ENCODE measurements at regions not wholly inside any gene's neighbourhood (a gene's known extent, or its start where the extent isn't known, plus 50 kb on each side); places are given as distances from the start of the nearest gene placed in this dataset.

GRCh38 chr6:90917376-90917775 lies 330.5 kb upstream of the MAP3K7 start:
- DNase-seq = no peak
- Histone ChIP-seq H4K5ac (ENCODE audit: insufficient read length, low read depth, low read length) (no peak overlapping the region), H2BK120ac (ENCODE audit: low read depth, low read length, poor library complexity, severe bottlenecking) (no peak overlapping the region), H3K4me1 (ENCODE audit: insufficient read depth, low read length) (no peaks in the 10 kb centered on the region), H3T11ph (ENCODE audit: low read length) (no peak overlapping the region), H3K4ac (ENCODE audit: low read depth, low read length) (no peak overlapping the region), H3K18ac (ENCODE audit: insufficient read length, low read depth, low read length) (no peak overlapping the region), H2BK20ac (ENCODE audit: low read depth, low read length, poor library complexity, severe bottlenecking) (no peak overlapping the region), H3K23ac (ENCODE audit: insufficient read length, low read depth, low read length) (no peak overlapping the region), H3K23me2 (ENCODE audit: insufficient read length, low read depth, low read length, poor library complexity, severe bottlenecking) (no peaks in the 10 kb centered on the region), H3K79me1 (ENCODE audit: insufficient read depth, low read depth, low read length, poor library complexity, severe bottlenecking) (no peaks in the 10 kb centered on the region), H3K27ac (ENCODE audit: insufficient read length, low read depth, low read length) (no peak overlapping the region), H3K14ac (ENCODE audit: insufficient read depth, low read length) (no peak overlapping the region), H3K9ac (ENCODE audit: extremely low read depth, insufficient read length, low read length) (no peak overlapping the region), H3K27me3 (ENCODE audit: insufficient read depth, low read length) (no peaks in the 10 kb centered on the region), H3K4me2 (ENCODE audit: insufficient read depth, insufficient read length, low read length) (no peak overlapping the region), H2BK15ac (ENCODE audit: low read depth, low read length) (no peak overlapping the region), H2BK12ac (ENCODE audit: insufficient read length, low read depth, low read length) (no peak overlapping the region), H4K20me1 (ENCODE audit: control insufficient read depth, insufficient read depth, insufficient read length) (no peaks in the 10 kb centered on the region), H3K9me3 (ENCODE audit: control insufficient read depth, low read depth, low read length) (peaks cover 6% of the 10 kb centered on the region), H4K91ac (ENCODE audit: insufficient read length, low read depth, low read length) (no peak overlapping the region), H3K56ac (ENCODE audit: insufficient read length, low read depth, low read length) (no peak overlapping the region), H2AFZ (ENCODE audit: low read length) (no peak overlapping the region), H2BK5ac (ENCODE audit: insufficient read length, low read length) (no peak overlapping the region), H2AK5ac (ENCODE audit: insufficient read length, low read length) (no peak overlapping the region), H3K79me2 (ENCODE audit: insufficient read depth, low read length) (no peaks in the 10 kb centered on the region), H4K8ac (replicated peaks; ENCODE audit: insufficient read length, low read depth, low read length) (no peak overlapping the region)
- no peak overlapping the region for H3K27ac Mint-ChIP-seq
- TF ChIP-seq, protein P1, sequence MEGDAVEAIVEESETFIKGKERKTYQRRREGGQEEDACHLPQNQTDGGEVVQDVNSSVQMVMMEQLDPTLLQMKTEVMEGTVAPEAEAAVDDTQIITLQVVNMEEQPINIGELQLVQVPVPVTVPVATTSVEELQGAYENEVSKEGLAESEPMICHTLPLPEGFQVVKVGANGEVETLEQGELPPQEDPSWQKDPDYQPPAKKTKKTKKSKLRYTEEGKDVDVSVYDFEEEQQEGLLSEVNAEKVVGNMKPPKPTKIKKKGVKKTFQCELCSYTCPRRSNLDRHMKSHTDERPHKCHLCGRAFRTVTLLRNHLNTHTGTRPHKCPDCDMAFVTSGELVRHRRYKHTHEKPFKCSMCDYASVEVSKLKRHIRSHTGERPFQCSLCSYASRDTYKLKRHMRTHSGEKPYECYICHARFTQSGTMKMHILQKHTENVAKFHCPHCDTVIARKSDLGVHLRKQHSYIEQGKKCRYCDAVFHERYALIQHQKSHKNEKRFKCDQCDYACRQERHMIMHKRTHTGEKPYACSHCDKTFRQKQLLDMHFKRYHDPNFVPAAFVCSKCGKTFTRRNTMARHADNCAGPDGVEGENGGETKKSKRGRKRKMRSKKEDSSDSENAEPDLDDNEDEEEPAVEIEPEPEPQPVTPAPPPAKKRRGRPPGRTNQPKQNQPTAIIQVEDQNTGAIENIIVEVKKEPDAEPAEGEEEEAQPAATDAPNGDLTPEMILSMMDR (conservative IDR thresholded peaks at IDR 0.05) = no peak
- H3K27me3 Mint-ChIP-seq (ENCODE audit: low read depth) = peaks cover 2% of the 10 kb centered on the region
- no peak overlapping the region for H3K4me3 Mint-ChIP-seq
- H3K9me3 Mint-ChIP-seq = peaks cover 25 to 29% of the 10 kb centered on the region in 2 experiments
- H3K4me1 Mint-ChIP-seq = peaks cover 0 to 3% of the 10 kb centered on the region in 2 experiments; a peak in 2 of 4 replicates
- peaks cover 14 to 22% (median 20%) of the 10 kb centered on the region in 3 experiments for H3K36me3 Mint-ChIP-seq (ENCODE audit: insufficient read depth in 1 of 3, low read depth in 3 of 3)

All from H9 (cell line).